WERI-Rb-1 (cell line): ENCODE measurements at regions not wholly inside any gene's neighbourhood (a gene's known extent, or its start where the extent isn't known, plus 50 kb on each side); places are given as distances from the start of the nearest gene placed in this dataset.

Experiments used
- DNase-seq: peaks from one replicate; pipeline ENCODE4 v3.0.0-alpha.2; 2020
- H3K27ac ChIP-seq: fragments of 250-450 bp; sonication (Bioruptor Pico); 2 replicates; pipeline ENCODE4 v1.5.1; 2020; ENCODE audit warnings: mild to moderate bottlenecking, moderate library complexity
- H3K27me3 ChIP-seq: fragments of 250-450 bp; sonication (Bioruptor Pico); 2 replicates; pipeline ENCODE4 v1.5.1; 2021; ENCODE audit warnings: mild to moderate bottlenecking, low read depth, moderate library complexity; ENCODE audit not compliant: insufficient read depth, severe bottlenecking
- H3K36me3 ChIP-seq: fragments of 250-450 bp; sonication (Bioruptor Pico); 2 replicates; pipeline ENCODE4 v1.5.1; 2020; ENCODE audit warnings: mild to moderate bottlenecking, moderate library complexity
- H3K4me3 ChIP-seq: 2 replicates; pipeline ENCODE4 v1.5.1; 2011; ENCODE audit warnings: low read depth, mild to moderate bottlenecking, control low read depth, low read length
- H3K9me3 ChIP-seq: fragments of 250-450 bp; sonication (Bioruptor Pico); 2 replicates; pipeline ENCODE4 v1.5.1; 2021; ENCODE audit warnings: mild to moderate bottlenecking, moderate library complexity; ENCODE audit not compliant: severe bottlenecking
- TF ChIP-seq, protein P1 (sequence below): IDR thresholded peaks from 2 replicates; pipeline ENCODE4 v1.5.1; 2011; ENCODE audit warnings: low read depth, mild to moderate bottlenecking, control low read depth, inconsistent platforms, low read length

GRCh38 chr9:22683700-22684075 lies 237.1 kb downstream of the DMRTA1 start:
- Histone ChIP-seq H3K27ac (no peak overlapping the region), H3K4me3 (no peak overlapping the region), H3K27me3 (no peaks in the 10 kb centered on the region), H3K36me3 (no peaks in the 10 kb centered on the region), H3K9me3 (no peaks in the 10 kb centered on the region)
- TF ChIP-seq, protein P1, sequence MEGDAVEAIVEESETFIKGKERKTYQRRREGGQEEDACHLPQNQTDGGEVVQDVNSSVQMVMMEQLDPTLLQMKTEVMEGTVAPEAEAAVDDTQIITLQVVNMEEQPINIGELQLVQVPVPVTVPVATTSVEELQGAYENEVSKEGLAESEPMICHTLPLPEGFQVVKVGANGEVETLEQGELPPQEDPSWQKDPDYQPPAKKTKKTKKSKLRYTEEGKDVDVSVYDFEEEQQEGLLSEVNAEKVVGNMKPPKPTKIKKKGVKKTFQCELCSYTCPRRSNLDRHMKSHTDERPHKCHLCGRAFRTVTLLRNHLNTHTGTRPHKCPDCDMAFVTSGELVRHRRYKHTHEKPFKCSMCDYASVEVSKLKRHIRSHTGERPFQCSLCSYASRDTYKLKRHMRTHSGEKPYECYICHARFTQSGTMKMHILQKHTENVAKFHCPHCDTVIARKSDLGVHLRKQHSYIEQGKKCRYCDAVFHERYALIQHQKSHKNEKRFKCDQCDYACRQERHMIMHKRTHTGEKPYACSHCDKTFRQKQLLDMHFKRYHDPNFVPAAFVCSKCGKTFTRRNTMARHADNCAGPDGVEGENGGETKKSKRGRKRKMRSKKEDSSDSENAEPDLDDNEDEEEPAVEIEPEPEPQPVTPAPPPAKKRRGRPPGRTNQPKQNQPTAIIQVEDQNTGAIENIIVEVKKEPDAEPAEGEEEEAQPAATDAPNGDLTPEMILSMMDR, result no peak
- no peak for DNase-seq

DNA sequence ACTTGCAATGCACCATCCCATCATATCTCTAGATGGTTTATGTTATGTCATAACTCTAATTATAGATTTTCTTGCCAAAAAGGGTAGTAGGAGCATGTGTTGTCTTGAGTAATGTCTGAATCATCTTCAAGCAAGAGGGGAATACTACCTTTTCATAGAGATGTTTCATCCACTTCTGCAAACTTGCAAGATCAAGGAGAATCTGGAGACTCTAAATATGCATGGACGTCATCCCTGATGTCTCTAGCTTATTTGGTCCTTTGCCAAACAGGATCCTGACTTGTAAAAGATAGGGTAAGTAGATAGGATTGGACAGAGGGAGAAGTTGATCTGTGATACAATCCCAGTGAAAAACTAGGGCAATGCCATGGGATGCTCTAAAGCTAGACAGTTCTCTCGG lies 246.5 kb downstream of the DMRTA1 start:
- no peaks in the 10 kb centered on the region for H3K9me3 ChIP-seq
- TF ChIP-seq, protein P1, result no peak
- H3K36me3 ChIP-seq, result no peaks in the 10 kb centered on the region
- H3K27me3 ChIP-seq, result peaks cover 4% of the 10 kb centered on the region
- H3K27ac ChIP-seq, result no peak overlapping the region
- H3K4me3 ChIP-seq, result no peak overlapping the region
- no peak for DNase-seq

DNA sequence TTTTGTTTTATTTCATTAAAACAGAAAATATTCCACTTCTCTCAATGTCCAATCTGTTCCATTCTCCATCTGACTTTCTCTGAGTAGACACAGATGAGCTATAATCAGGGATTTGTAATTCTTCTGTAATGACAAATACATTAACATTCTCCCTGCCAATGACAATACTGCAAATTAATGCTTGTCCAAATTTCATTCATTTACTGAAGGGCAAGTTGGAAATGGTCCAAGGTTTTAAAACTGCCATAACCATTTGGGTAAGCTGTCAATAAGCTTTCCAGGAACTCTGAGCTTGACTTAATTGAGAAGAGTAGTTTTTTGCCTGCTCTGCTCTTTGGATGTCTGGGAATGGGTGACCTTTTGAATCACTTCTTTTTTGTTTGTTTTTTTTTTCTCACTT lies 253.5 kb downstream of the DMRTA1 start:
- DNase-seq, result no peak
- Histone ChIP-seq H3K36me3 (no peaks in the 10 kb centered on the region), H3K27ac (no peak overlapping the region), H3K27me3 (no peaks in the 10 kb centered on the region), H3K9me3 (no peaks in the 10 kb centered on the region), H3K4me3 (no peak overlapping the region)
- TF ChIP-seq, protein P1, result no peak

DNA sequence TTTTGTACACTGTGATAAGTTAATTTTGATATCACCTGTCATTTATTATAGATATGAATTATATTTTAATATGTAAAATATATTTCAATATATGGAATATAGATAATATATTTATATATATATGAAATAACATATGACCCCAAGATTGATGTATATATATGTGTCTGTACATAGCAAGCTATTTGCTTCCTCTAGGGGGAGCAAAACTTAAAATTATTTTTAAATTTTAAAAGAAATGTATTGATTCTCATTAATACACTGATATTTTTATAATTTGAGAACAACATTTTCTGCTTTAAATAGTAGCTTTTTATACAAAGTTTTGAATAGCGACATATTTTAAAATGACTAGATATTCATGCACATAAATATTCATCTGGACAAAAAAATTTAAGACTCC lies 272.0 kb downstream of the DMRTA1 start:
- TF ChIP-seq, protein P1, result no peak
- H3K9me3 ChIP-seq, result no peaks in the 10 kb centered on the region
- no peaks in the 10 kb centered on the region for H3K36me3 ChIP-seq
- H3K27ac ChIP-seq, result no peak overlapping the region
- no peaks in the 10 kb centered on the region for H3K27me3 ChIP-seq
- H3K4me3 ChIP-seq, result no peak overlapping the region
- DNase-seq, result no peak

DNA sequence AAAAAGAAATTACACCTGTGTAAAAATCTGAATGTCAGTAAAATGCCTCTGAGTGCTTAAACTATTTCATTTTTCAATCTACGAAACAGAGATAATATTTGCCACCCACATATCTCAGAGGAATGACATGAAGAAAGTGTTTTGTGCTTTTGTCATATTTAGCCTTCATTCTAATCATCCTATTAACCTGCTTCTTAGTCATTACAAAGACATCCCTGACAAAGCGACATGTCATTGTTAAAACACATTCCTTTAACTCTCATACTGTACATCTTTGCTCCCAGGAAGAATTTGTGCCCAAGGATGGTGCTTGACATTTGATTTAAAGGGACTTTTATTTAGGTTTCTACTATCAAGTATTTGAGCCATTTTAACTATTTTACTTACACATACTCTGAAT lies 275.9 kb downstream of the DMRTA1 start:
- no peak for DNase-seq
- Histone ChIP-seq H3K27me3 (no peaks in the 10 kb centered on the region), H3K4me3 (no peak overlapping the region), H3K27ac (no peak overlapping the region), H3K9me3 (no peaks in the 10 kb centered on the region), H3K36me3 (no peaks in the 10 kb centered on the region)
- TF ChIP-seq, protein P1, result no peak

DNA sequence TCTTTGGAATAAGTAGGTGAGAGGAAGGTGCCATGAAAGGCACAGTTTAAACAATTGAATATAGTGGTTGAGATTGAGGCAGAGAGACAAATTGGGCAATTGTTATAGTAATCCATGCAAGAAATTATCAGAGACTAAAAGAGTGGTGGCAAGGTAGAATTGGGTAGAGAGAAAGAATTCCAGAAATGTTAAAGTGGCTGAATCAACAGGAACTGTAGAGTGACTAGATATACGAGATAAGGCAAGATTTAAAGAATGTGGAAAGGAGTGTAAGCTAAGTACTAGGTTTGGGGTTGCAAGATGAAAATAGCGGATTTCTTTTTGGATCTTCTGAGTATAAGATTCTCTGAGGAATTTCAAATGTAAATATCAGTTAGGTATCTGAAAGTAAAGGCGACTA lies 285.2 kb downstream of the DMRTA1 start:
- H3K9me3 ChIP-seq, result no peaks in the 10 kb centered on the region
- H3K4me3 ChIP-seq, result no peak overlapping the region
- no peak overlapping the region for H3K27ac ChIP-seq
- no peaks in the 10 kb centered on the region for H3K27me3 ChIP-seq
- H3K36me3 ChIP-seq, result no peaks in the 10 kb centered on the region
- TF ChIP-seq, protein P1, result no peak
- no peak for DNase-seq
